ENCODE measurements at regions not wholly inside any gene's neighbourhood (a gene's known extent, or its start where the extent isn't known, plus 50 kb on each side); places are given as distances from the start of the nearest gene placed in this dataset.

- TF ChIP-seq CTCF (IDR thresholded peaks at IDR 0.05) (no peak), POLR2A (IDR thresholded peaks at IDR 0.05) (no peak), POLR2AphosphoS5 (IDR thresholded peaks at IDR 0.05) (no peak), EP300 (IDR thresholded peaks at IDR 0.05) (no peak)
Observed at GRCh38 chr14:28876572-28876945, 110.0 kb downstream of the FOXG1 start.
